Chondrocyte (in vitro differentiated cells): ENCODE measurements at regions not wholly inside any gene's neighbourhood (a gene's known extent, or its start where the extent isn't known, plus 50 kb on each side); places are given as distances from the start of the nearest gene placed in this dataset.

Experiments
- DNase-seq: peaks from one replicate; pipeline ENCODE4 v3.0.0; 2021; ENCODE audit warnings: mixed read lengths, low spot score
- H3K27ac Mint-ChIP-seq: one replicate; pipeline ENCODE4 v1.8.0; 2021; ENCODE audit warnings: mild to moderate bottlenecking, moderate library complexity, mixed read lengths; ENCODE audit not compliant: unreplicated experiment
- H3K27me3 Mint-ChIP-seq: 2 replicates; pipeline ENCODE4 v1.8.0; 2021; ENCODE audit warnings: low read depth, mixed read lengths
- H3K36me3 Mint-ChIP-seq: 2 replicates; pipeline ENCODE4 v1.8.0; 2021; ENCODE audit warnings: low read depth, mixed read lengths
- H3K4me1 Mint-ChIP-seq: 2 replicates; pipeline ENCODE4 v1.8.0; 2021; ENCODE audit warnings: low read depth, mild to moderate bottlenecking, mixed read lengths
- H3K4me3 Mint-ChIP-seq: one replicate; pipeline ENCODE4 v1.8.0; 2021; ENCODE audit warnings: mild to moderate bottlenecking, moderate library complexity, mixed read lengths; ENCODE audit not compliant: unreplicated experiment
- H3K9me3 Mint-ChIP-seq: 2 replicates; pipeline ENCODE4 v1.8.0; 2021; ENCODE audit warnings: low read depth, mixed read lengths
- CTCF ChIP-seq: fragments of 200-600 bp; sonication (generic); IDR thresholded peaks from 2 replicates; pipeline ENCODE4 v1.5.0; 2021; ENCODE audit warnings: antibody characterized with exemption, mild to moderate bottlenecking, moderate library complexity

- H3K27ac Mint-ChIP-seq, result no peak overlapping the region
- TF ChIP-seq CTCF, result no peak
- peaks cover 4% of the 10 kb centered on the region for H3K27me3 Mint-ChIP-seq
- no peaks in the 10 kb centered on the region for H3K36me3 Mint-ChIP-seq
- no peaks in the 10 kb centered on the region for H3K4me1 Mint-ChIP-seq
- no peaks in the 10 kb centered on the region for H3K9me3 Mint-ChIP-seq
- no peak for DNase-seq
- H3K4me3 Mint-ChIP-seq, result no peak overlapping the region
Observed at GRCh38 chr11:104649002-104649401, 249.3 kb downstream of the CASP12 start.

GRCh38 chr11:104645261-104646222 lies 252.7 kb downstream of the CASP12 start:
- H3K36me3 Mint-ChIP-seq, result no peaks in the 10 kb centered on the region
- DNase-seq, result no peak
- peaks cover 4% of the 10 kb centered on the region for H3K27me3 Mint-ChIP-seq
- TF ChIP-seq CTCF, result no peak
- H3K4me3 Mint-ChIP-seq, result no peak overlapping the region
- H3K9me3 Mint-ChIP-seq, result no peaks in the 10 kb centered on the region
- H3K4me1 Mint-ChIP-seq, result no peaks in the 10 kb centered on the region
- no peak overlapping the region for H3K27ac Mint-ChIP-seq

- no peaks in the 10 kb centered on the region for H3K9me3 Mint-ChIP-seq
- no peak overlapping the region for H3K27ac Mint-ChIP-seq
- H3K4me1 Mint-ChIP-seq, result peaks cover 6% of the 10 kb centered on the region
- no peak for TF ChIP-seq CTCF
- no peaks in the 10 kb centered on the region for H3K27me3 Mint-ChIP-seq
- no peak overlapping the region for H3K4me3 Mint-ChIP-seq
- H3K36me3 Mint-ChIP-seq, result no peaks in the 10 kb centered on the region
- no peak for DNase-seq
Observed at GRCh38 chr11:104637662-104638170, 260.5 kb downstream of the CASP12 start.

GRCh38 chr11:104633226-104633625 lies 265.0 kb downstream of the CASP12 start:
- Mint-ChIP-seq H3K36me3 (no peaks in the 10 kb centered on the region), H3K27ac (no peak overlapping the region), H3K4me1 (peaks cover 6% of the 10 kb centered on the region), H3K27me3 (no peaks in the 10 kb centered on the region), H3K4me3 (no peak overlapping the region), H3K9me3 (peaks cover 2% of the 10 kb centered on the region)
- DNase-seq, result no peak
- TF ChIP-seq CTCF, result no peak

- H3K4me1 Mint-ChIP-seq, result peaks cover 6% of the 10 kb centered on the region
- TF ChIP-seq CTCF, result no peak
- H3K27ac Mint-ChIP-seq, result no peak overlapping the region
- DNase-seq, result no peak
- H3K27me3 Mint-ChIP-seq, result no peaks in the 10 kb centered on the region
- H3K4me3 Mint-ChIP-seq, result no peak overlapping the region
- H3K36me3 Mint-ChIP-seq, result no peaks in the 10 kb centered on the region
- peaks cover 2% of the 10 kb centered on the region for H3K9me3 Mint-ChIP-seq
Observed at GRCh38 chr11:104630352-104630751, 267.9 kb downstream of the CASP12 start.
